H7 (cell line): ENCODE measurements at regions not wholly inside any gene's neighbourhood (a gene's known extent, or its start where the extent isn't known, plus 50 kb on each side); places are given as distances from the start of the nearest gene placed in this dataset.
"Not testable (repeated sequence)": the region's sequence is repeated elsewhere in the genome, so short reads cannot be mapped to it uniquely, and the experiment has no call there.

Experiments
- DNase-seq: peaks from one replicate; pipeline ENCODE4 v3.0.0; 2012
- H3K27me3 ChIP-seq: 2 replicates; pipeline ENCODE4 v1.6.0; 2011; ENCODE audit warnings: mild to moderate bottlenecking, low read length; ENCODE audit not compliant: control insufficient read depth, insufficient read depth
- H3K36me3 ChIP-seq: replicated peaks from 2 replicates; pipeline ENCODE4 v1.5.1; 2011; ENCODE audit warnings: low read length; ENCODE audit not compliant: control insufficient read depth, insufficient read depth
- H3K4me3 ChIP-seq: 2 replicates; pipeline ENCODE4 v1.5.1; 2011; ENCODE audit warnings: low read depth, mild to moderate bottlenecking, control low read depth, low read length, moderate library complexity; ENCODE audit not compliant: insufficient read depth

- Histone ChIP-seq H3K4me3 (no peak overlapping the region), H3K27me3 (no peaks in the 10 kb centered on the region), H3K36me3 (no peaks in the 10 kb centered on the region)
- DNase-seq, result no peak
Observed at GRCh38 chrX:129125122-129125914, 398.0 kb downstream of the SMARCA1 start.

DNA sequence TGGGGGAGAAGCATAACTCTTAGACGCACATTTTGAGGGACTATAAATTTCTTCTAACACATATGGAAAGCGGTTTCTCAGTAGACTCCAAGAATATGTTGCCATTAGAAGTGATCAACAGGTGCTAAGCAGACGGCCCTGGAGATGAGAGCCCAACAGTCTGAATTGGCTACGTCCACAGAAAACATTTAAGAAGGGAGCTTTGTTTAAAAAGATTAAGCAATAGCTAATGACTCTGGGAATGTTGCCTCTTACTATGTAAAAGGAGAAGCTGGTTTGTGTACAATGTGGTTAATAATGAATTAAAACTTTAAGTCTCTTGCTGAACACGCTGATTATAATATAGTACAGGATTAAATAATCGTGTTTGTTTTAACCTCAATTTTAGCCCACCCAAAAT is 399.5 kb downstream of the SMARCA1 start:
- DNase-seq, result no peak
- no peaks in the 10 kb centered on the region for H3K27me3 ChIP-seq

GRCh38 chrX:129116676-129117470 is 406.4 kb downstream of the SMARCA1 start:
- no peak for DNase-seq
- Histone ChIP-seq H3K36me3 (no peaks in the 10 kb centered on the region), H3K27me3 (no peaks in the 10 kb centered on the region), H3K4me3 (no peak overlapping the region)

More for the DNA sequence above, 399.5 kb downstream of the SMARCA1 start:
- no peak overlapping the region for H3K4me3 ChIP-seq
- H3K36me3 ChIP-seq, result no peaks in the 10 kb centered on the region

DNA sequence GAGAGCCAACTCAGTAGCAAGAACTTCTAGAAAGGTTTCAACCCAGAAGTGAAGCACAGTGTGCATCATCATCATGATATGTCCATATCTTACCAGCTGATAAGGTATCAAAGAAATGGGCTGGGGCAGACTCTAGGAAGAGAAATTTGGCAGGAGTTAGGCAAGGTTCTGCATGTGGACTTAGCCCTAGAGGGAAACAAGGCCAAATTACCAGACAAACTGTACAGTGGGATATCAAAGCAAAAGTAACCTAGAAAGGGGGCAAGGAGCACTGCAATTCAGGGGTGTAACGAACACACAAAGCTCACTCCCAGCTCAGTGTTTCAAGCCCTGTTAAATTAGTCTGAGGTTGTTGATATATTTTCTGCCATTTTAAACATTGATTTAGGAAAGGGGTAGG is 407.4 kb downstream of the SMARCA1 start:
- no peak overlapping the region for H3K4me3 ChIP-seq
- no peaks in the 10 kb centered on the region for H3K36me3 ChIP-seq
- no peaks in the 10 kb centered on the region for H3K27me3 ChIP-seq
- DNase-seq, result no peak

GRCh38 chrX:129115104-129115503 is 408.2 kb downstream of the SMARCA1 start:
- Histone ChIP-seq H3K4me3 (no peak overlapping the region), H3K36me3 (no peaks in the 10 kb centered on the region), H3K27me3 (no peaks in the 10 kb centered on the region)
- DNase-seq, result peak; percentile 47

GRCh38 chrX:129111081-129111798 is 412.1 kb downstream of the SMARCA1 start:
- no peaks in the 10 kb centered on the region for H3K27me3 ChIP-seq
- no peak overlapping the region for H3K4me3 ChIP-seq
- H3K36me3 ChIP-seq, result no peaks in the 10 kb centered on the region
- DNase-seq, result no peak

DNA sequence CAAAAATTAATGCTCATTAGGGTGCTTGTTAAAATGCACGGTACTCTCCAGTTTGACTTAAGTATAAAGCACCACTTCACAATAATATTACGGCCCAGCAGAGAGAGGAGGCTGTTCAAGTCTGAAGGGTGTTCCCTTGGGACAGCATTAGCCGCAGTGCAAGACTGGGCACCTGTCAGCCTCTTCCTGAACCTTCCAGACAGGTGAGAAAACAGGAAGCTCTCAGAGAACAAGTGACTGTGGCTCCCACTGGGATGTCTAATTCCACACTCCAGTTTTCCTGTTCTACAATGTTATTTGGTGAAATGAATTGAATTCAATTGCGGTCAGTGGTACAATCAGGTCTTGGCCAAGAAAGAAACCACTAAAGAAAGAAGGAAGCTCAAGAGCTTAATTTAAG is 414.4 kb downstream of the SMARCA1 start:
- H3K36me3 ChIP-seq, result no peaks in the 10 kb centered on the region

DNA sequence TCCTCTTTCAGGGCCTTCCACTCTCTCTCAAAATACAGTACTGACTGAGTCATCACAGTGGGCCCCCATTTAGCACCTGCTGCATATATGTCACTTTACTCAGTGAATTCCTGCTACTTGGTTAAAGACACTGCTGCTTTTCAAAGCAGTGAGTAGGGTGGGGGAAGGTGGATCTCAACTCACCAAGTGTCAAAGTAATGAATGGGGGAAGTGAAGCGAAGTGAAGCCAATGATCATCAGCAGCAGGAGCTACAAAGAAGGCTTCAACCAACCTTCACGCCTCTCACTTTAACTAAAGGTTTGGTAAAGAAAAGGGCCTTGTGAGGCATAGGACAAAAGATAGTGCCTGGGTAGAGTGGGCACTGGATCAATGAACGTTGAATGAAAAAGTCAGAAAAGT is 424.1 kb downstream of the SMARCA1 start:
- no peaks in the 10 kb centered on the region for H3K36me3 ChIP-seq
- DNase-seq, result no peak
- H3K4me3 ChIP-seq, result no peak overlapping the region
- no peaks in the 10 kb centered on the region for H3K27me3 ChIP-seq

More for the DNA sequence above, 414.4 kb downstream of the SMARCA1 start:
- no peaks in the 10 kb centered on the region for H3K27me3 ChIP-seq
- no peak overlapping the region for H3K4me3 ChIP-seq
- DNase-seq, result no peak

GRCh38 chrX:129097668-129098067 is 425.6 kb downstream of the SMARCA1 start:
- DNase-seq, result no peak
- H3K4me3 ChIP-seq, result no peak overlapping the region
- H3K27me3 ChIP-seq, result no peaks in the 10 kb centered on the region
- H3K36me3 ChIP-seq, result no peaks in the 10 kb centered on the region

- Histone ChIP-seq H3K27me3 (no peaks in the 10 kb centered on the region), H3K36me3 (no peaks in the 10 kb centered on the region), H3K4me3 (no peak overlapping the region)
- no peak for DNase-seq
Observed at GRCh38 chrX:129093706-129094105, 429.6 kb downstream of the SMARCA1 start.

DNA sequence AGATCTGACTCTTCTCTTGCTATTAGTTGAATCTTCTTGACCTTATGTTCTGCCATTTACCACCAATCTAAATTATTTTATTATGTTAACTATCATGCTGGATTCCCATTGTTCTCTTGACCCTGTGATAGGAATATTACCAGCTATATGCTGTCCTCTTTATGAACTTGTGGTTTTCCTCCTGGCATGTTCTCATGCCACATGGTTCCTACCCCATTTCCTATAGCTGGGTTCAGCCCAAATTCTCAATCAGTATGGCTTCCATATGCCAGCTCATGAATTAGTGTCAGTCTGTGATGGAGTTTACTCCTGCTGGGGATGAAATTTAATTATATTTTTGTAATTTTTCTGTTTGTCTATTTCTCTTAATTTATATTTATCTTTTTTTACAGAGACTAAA is 430.5 kb downstream of the SMARCA1 start:
- no peak for DNase-seq
- no peaks in the 10 kb centered on the region for H3K27me3 ChIP-seq
- no peak overlapping the region for H3K4me3 ChIP-seq
- H3K36me3 ChIP-seq, result no peaks in the 10 kb centered on the region

DNA sequence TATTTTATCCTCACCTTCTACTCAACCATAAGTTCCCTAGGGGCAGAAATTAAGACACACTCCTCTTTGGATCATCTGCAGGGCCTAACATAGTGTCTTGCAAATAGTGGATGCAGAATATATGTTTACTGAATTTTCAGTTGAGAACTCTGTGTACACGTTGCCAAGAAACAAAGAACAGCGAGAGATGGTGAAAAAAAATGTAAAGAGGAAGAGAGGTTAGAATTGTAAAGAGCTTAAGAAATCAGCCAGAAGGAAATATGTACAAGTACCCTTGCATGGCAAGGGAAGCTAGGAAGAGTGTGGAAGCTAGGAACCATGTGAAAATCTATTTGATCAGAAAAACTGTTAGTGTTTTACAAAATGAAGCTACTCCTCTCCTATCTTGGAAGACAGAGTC is 431.0 kb downstream of the SMARCA1 start:
- H3K27me3 ChIP-seq, result no peaks in the 10 kb centered on the region
- no peak overlapping the region for H3K4me3 ChIP-seq
- no peaks in the 10 kb centered on the region for H3K36me3 ChIP-seq
- DNase-seq, result no peak

DNA sequence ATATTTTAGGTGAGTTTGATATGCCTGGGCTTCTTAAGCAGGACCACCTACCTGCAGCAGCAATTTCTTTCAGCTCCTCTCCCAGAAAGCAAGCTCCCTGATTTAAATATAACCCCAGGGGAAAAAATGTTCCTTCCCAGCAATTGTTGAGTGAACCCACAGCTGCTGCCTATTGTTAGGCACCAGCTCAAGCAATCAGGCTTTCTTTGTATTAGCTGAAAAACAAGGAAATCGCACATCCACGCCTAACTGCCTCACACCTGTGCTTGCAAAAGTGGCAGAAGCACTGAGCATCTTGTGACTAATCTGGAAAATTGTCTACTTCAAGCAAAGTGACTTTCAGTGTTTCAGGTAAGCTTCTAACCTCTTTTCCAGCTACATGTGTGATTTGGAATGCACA is 432.2 kb downstream of the SMARCA1 start:
- Histone ChIP-seq H3K4me3 (no peak overlapping the region), H3K36me3 (no peaks in the 10 kb centered on the region), H3K27me3 (no peaks in the 10 kb centered on the region)
- peak; percentile 48 for DNase-seq

DNA sequence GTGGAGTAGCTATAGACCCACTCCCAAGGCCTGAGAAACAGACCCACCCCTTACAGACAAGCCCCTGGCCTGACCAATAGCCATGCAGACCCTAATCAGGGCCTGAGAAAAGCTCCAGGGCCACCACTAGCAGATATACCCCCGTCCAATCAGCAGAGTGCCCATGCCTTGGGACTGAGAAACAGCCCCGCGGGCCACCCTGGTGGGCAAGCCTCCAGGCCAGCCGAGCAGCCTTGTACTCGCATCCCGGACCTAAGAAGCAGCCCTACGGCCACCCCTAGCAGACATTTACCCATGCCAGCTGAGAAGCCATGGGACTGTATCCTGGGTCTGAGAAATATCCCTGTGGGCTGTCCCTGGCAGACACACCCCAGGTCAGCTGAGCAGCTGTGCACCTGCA is 436.5 kb downstream of the SMARCA1 start:
- DNase-seq, result no peak
- H3K36me3 ChIP-seq, result no peaks in the 10 kb centered on the region
- no peaks in the 10 kb centered on the region for H3K27me3 ChIP-seq
- no peak overlapping the region for H3K4me3 ChIP-seq

GRCh38 chrX:129084291-129084690 is 439.0 kb downstream of the SMARCA1 start:
- not testable (repeated sequence) for H3K27me3 ChIP-seq, H3K4me3 ChIP-seq, DNase-seq, H3K36me3 ChIP-seq
